A673 (cell line): ENCODE measurements at regions not wholly inside any gene's neighbourhood (a gene's known extent, or its start where the extent isn't known, plus 50 kb on each side); places are given as distances from the start of the nearest gene placed in this dataset.

Experiments
- BruUV-seq: library from RNA; stranded (reverse); fragments of 400-500 nt; replicated peaks from 2 replicates; lab custom pipeline; 2021; lab: Mats Ljungman, UMichigan
- CTCF ChIA-PET: fragments of 300-600 bp; sonication (Branson Sonifier 250); formaldehyde crosslinking; loops from one replicate; lab custom pipeline; 2022; ENCODE audit warnings: antibody characterized with exemption; lab: Charles Lee
- POLR2A ChIA-PET: fragments of 300-600 bp; sonication (Branson Sonifier 250); formaldehyde crosslinking; loops from one replicate; lab custom pipeline; 2022; ENCODE audit warnings: antibody characterized with exemption; ENCODE audit not compliant: low non-redundant PET; lab: Charles Lee
- DNase-seq: peaks from one replicate; pipeline ENCODE4 v3.0.0-alpha.2; 2015; ENCODE audit warnings: low spot score
- H3K27ac ChIP-seq: fragments of 200-600 bp; sonication (generic); 2 replicates; pipeline ENCODE4 v1.5.1; 2016; ENCODE audit warnings: mixed run types, low read depth, mild to moderate bottlenecking, mixed read lengths, antibody characterized with exemption, low read length; ENCODE audit not compliant: poor library complexity, severe bottlenecking
- H3K27me3 ChIP-seq: fragments of 200-600 bp; sonication (generic); replicated peaks from 2 replicates; pipeline ENCODE4 v1.6.1; 2017; ENCODE audit warnings: mixed run types, low read depth, mild to moderate bottlenecking, mixed read lengths, antibody characterized with exemption, low read length; ENCODE audit not compliant: insufficient read depth, poor library complexity
- H3K36me3 ChIP-seq: fragments of 200-600 bp; sonication (generic); 2 replicates; pipeline ENCODE4 v1.6.1; 2016; ENCODE audit warnings: mixed run types, mild to moderate bottlenecking, mixed read lengths, antibody characterized with exemption, low read length; ENCODE audit not compliant: insufficient read depth, poor library complexity, severe bottlenecking
- H3K4me1 ChIP-seq: fragments of 200-600 bp; sonication (generic); 2 replicates; pipeline ENCODE4 v1.6.1; 2017; ENCODE audit warnings: mixed run types, mild to moderate bottlenecking, mixed read lengths, antibody characterized with exemption, low read length; ENCODE audit not compliant: insufficient read depth, poor library complexity, severe bottlenecking
- H3K4me3 ChIP-seq: fragments of 200-600 bp; sonication (generic); 2 replicates; pipeline ENCODE4 v1.5.1; 2016; ENCODE audit warnings: low read depth, mixed run types, mild to moderate bottlenecking, mixed read lengths, low read length; ENCODE audit not compliant: poor library complexity, severe bottlenecking
- H3K9me3 ChIP-seq: fragments of 200-600 bp; sonication (generic); 2 replicates; pipeline ENCODE4 v1.6.1; 2016; ENCODE audit warnings: mixed run types, low read depth, mild to moderate bottlenecking, mixed read lengths, antibody characterized with exemption, low read length; ENCODE audit not compliant: poor library complexity, severe bottlenecking
- EZH2 ChIP-seq: fragments of 200-600 bp; sonication (generic); IDR thresholded peaks from 2 replicates; pipeline ENCODE4 v1.6.1; 2017; ENCODE audit warnings: borderline replicate concordance, low read depth, mild to moderate bottlenecking, mixed read lengths, antibody characterized with exemption, low read length; ENCODE audit not compliant: poor library complexity, severe bottlenecking
- intact Hi-C: fragments of 100-400 bp; cut with micrococcal nuclease; formaldehyde crosslinking; loops from one replicate; pipeline ENCODE4 v1.10.0; 2022; ENCODE audit not compliant: unreplicated experiment
- TF ChIP-seq, protein P1 (sequence below): fragments of 300-800, 200-600 bp; sonication (generic); conservative IDR thresholded peaks from 2 replicates; pipeline ENCODE4 v1.5.1; 2017; ENCODE audit warnings: low read depth, mild to moderate bottlenecking, antibody characterized with exemption, low read length, moderate library complexity, mixed read lengths

- Histone ChIP-seq H3K9me3 (no peaks in the 10 kb centered on the region), H3K36me3 (no peaks in the 10 kb centered on the region), H3K27me3 (no peaks in the 10 kb centered on the region), H3K27ac (no peak overlapping the region), H3K4me1 (no peaks in the 10 kb centered on the region), H3K4me3 (no peak overlapping the region)
- intact Hi-C loops, result no loop called here
- no TSS peak for BruUV-seq
- POLR2A ChIA-PET, result no interaction called here
- no peak for DNase-seq
- no peak for TF ChIP-seq EZH2
- TF ChIP-seq, protein P1, sequence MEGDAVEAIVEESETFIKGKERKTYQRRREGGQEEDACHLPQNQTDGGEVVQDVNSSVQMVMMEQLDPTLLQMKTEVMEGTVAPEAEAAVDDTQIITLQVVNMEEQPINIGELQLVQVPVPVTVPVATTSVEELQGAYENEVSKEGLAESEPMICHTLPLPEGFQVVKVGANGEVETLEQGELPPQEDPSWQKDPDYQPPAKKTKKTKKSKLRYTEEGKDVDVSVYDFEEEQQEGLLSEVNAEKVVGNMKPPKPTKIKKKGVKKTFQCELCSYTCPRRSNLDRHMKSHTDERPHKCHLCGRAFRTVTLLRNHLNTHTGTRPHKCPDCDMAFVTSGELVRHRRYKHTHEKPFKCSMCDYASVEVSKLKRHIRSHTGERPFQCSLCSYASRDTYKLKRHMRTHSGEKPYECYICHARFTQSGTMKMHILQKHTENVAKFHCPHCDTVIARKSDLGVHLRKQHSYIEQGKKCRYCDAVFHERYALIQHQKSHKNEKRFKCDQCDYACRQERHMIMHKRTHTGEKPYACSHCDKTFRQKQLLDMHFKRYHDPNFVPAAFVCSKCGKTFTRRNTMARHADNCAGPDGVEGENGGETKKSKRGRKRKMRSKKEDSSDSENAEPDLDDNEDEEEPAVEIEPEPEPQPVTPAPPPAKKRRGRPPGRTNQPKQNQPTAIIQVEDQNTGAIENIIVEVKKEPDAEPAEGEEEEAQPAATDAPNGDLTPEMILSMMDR, result no peak
- CTCF ChIA-PET, result no interaction called here
Measured at GRCh38 chr4:140806163-140806562, 50.0 kb upstream of the TBC1D9 start.
